ENCODE measurements at regions not wholly inside any gene's neighbourhood (a gene's known extent, or its start where the extent isn't known, plus 50 kb on each side); places are given as distances from the start of the nearest gene placed in this dataset.

GRCh38 chr5:68698025-68698940, 395.5 kb upstream of the SLC30A5 start:
- TF ChIP-seq CTCF (IDR thresholded peaks at IDR 0.05; ENCODE audit: low read depth, low read length, poor library complexity, severe bottlenecking) (no peak), EZH2phosphoT487 (IDR thresholded peaks at IDR 0.05; ENCODE audit: borderline replicate concordance, low read length) (no peak)

Measured in DOHH2 (cell line).